Body of pancreas (tissue), 4 donors: ENCODE measurements at regions not wholly inside any gene's neighbourhood (a gene's known extent, or its start where the extent isn't known, plus 50 kb on each side); places are given as distances from the start of the nearest gene placed in this dataset.

Experiments used
- CTCF ChIP-seq, 7 experiments: fragments of 450-650 bp in 4 of 7; fragments of 200-600 bp in 3 of 7; sonication (generic) in 3 of 7; IDR thresholded peaks; one replicate each; pipeline ENCODE4 v1.5.1; 2016 to 2019; ENCODE audit warnings: antibody characterized with exemption in 7 of 7
- POLR2A ChIP-seq, 3 donors: fragments of 450-650 bp; IDR thresholded peaks; one replicate each; pipeline ENCODE4 v1.6.1; 2016; ENCODE audit warnings: antibody characterized with exemption in 3 of 3, mild to moderate bottlenecking in 2 of 3

- TF ChIP-seq CTCF (IDR thresholded peaks at IDR 0.05) (no peak), POLR2A (IDR thresholded peaks at IDR 0.05) (no peak)
Observed at GRCh38 chr7:67890316-67890715, 893.7 kb downstream of the TYW1 start.
